MG63 (cell line): ENCODE measurements at regions not wholly inside any gene's neighbourhood (a gene's known extent, or its start where the extent isn't known, plus 50 kb on each side); places are given as distances from the start of the nearest gene placed in this dataset.

ENCODE experiments used
- DNase-seq: peaks from one replicate; pipeline ENCODE4 v3.0.0-alpha.2; 2020
- H3K27me3 ChIP-seq: fragments of 250-450 bp; sonication (Bioruptor Pico); 2 replicates; pipeline ENCODE4 v1.5.1; 2020; ENCODE audit warnings: mild to moderate bottlenecking, moderate library complexity
- H3K36me3 ChIP-seq: fragments of 250-450 bp; sonication (Bioruptor Pico); 2 replicates; pipeline ENCODE4 v1.5.1; 2020; ENCODE audit warnings: mild to moderate bottlenecking, moderate library complexity
- H3K4me3 ChIP-seq: fragments of 250-450 bp; sonication (Bioruptor Pico); 2 replicates; pipeline ENCODE4 v1.5.1; 2020; ENCODE audit warnings: mild to moderate bottlenecking, moderate library complexity
- H3K9me3 ChIP-seq: fragments of 250-450 bp; sonication (Bioruptor Pico); 2 replicates; pipeline ENCODE4 v1.5.1; 2020; ENCODE audit warnings: mild to moderate bottlenecking, moderate library complexity

- Histone ChIP-seq H3K9me3 (no peaks in the 10 kb centered on the region), H3K36me3 (no peaks in the 10 kb centered on the region), H3K27me3 (no peaks in the 10 kb centered on the region; the same call in 1 of the 2 replicates), H3K4me3 (no peak overlapping the region)
- no peak for DNase-seq
Measured at GRCh38 chr18:45312555-45313126, 302.6 kb upstream of the SLC14A2 start.

GRCh38 chr18:45316127-45316526 lies 299.1 kb upstream of the SLC14A2 start:
- Histone ChIP-seq H3K9me3 (no peaks in the 10 kb centered on the region), H3K27me3 (no peaks in the 10 kb centered on the region), H3K36me3 (no peaks in the 10 kb centered on the region), H3K4me3 (no peak overlapping the region)
- DNase-seq: no peak

- H3K4me3 ChIP-seq: no peak overlapping the region
- H3K9me3 ChIP-seq: no peaks in the 10 kb centered on the region
- peaks cover 2% of the 10 kb centered on the region; the same call in 1 of the 2 replicates for H3K27me3 ChIP-seq
- DNase-seq: no peak
- H3K36me3 ChIP-seq: no peaks in the 10 kb centered on the region
Measured at GRCh38 chr18:45317948-45318640, 297.2 kb upstream of the SLC14A2 start.

GRCh38 chr18:45320724-45321123 lies 294.6 kb upstream of the SLC14A2 start:
- no peak for DNase-seq
- H3K27me3 ChIP-seq: peaks cover 2% of the 10 kb centered on the region; the same call in 1 of the 2 replicates
- H3K4me3 ChIP-seq: no peak overlapping the region
- H3K9me3 ChIP-seq: no peaks in the 10 kb centered on the region
- no peaks in the 10 kb centered on the region for H3K36me3 ChIP-seq

GRCh38 chr18:45321520-45321919 lies 293.8 kb upstream of the SLC14A2 start:
- H3K9me3 ChIP-seq: no peaks in the 10 kb centered on the region
- no peak for DNase-seq
- no peaks in the 10 kb centered on the region for H3K36me3 ChIP-seq
- no peak overlapping the region for H3K4me3 ChIP-seq
- peaks cover 2% of the 10 kb centered on the region; the same call in 1 of the 2 replicates for H3K27me3 ChIP-seq

- Histone ChIP-seq H3K9me3 (no peaks in the 10 kb centered on the region), H3K4me3 (no peak overlapping the region), H3K36me3 (no peaks in the 10 kb centered on the region), H3K27me3 (peaks cover 2% of the 10 kb centered on the region; the same call in 1 of the 2 replicates)
- DNase-seq: no peak
Measured at GRCh38 chr18:45322343-45322742, 292.9 kb upstream of the SLC14A2 start.

GRCh38 chr18:45324101-45324494 lies 291.2 kb upstream of the SLC14A2 start:
- Histone ChIP-seq H3K9me3 (no peaks in the 10 kb centered on the region), H3K36me3 (no peaks in the 10 kb centered on the region), H3K4me3 (no peak overlapping the region), H3K27me3 (peaks cover 2% of the 10 kb centered on the region; the same call in 1 of the 2 replicates)
- DNase-seq: no peak

GRCh38 chr18:45324495-45325113 lies 290.7 kb upstream of the SLC14A2 start:
- peak; percentile 76 for DNase-seq
- Histone ChIP-seq H3K4me3 (no peak overlapping the region), H3K36me3 (no peaks in the 10 kb centered on the region), H3K27me3 (peaks cover 2% of the 10 kb centered on the region; the same call in 1 of the 2 replicates), H3K9me3 (no peaks in the 10 kb centered on the region)

- no peaks in the 10 kb centered on the region for H3K36me3 ChIP-seq
- peaks cover 2% of the 10 kb centered on the region; the same call in 1 of the 2 replicates for H3K27me3 ChIP-seq
- no peak overlapping the region for H3K4me3 ChIP-seq
- DNase-seq: no peak
- H3K9me3 ChIP-seq: no peaks in the 10 kb centered on the region
Measured at GRCh38 chr18:45325778-45326177, 289.5 kb upstream of the SLC14A2 start.

- peaks cover 2% of the 10 kb centered on the region; the same call in 1 of the 2 replicates for H3K27me3 ChIP-seq
- no peaks in the 10 kb centered on the region for H3K36me3 ChIP-seq
- H3K4me3 ChIP-seq: no peak overlapping the region
- DNase-seq: no peak
- H3K9me3 ChIP-seq: no peaks in the 10 kb centered on the region
Measured at GRCh38 chr18:45326505-45326904, 288.8 kb upstream of the SLC14A2 start.

GRCh38 chr18:45328296-45328695 lies 287.0 kb upstream of the SLC14A2 start:
- no peak for DNase-seq
- Histone ChIP-seq H3K9me3 (no peaks in the 10 kb centered on the region), H3K27me3 (no peaks in the 10 kb centered on the region), H3K36me3 (no peaks in the 10 kb centered on the region), H3K4me3 (no peak overlapping the region)

- DNase-seq: no peak
- Histone ChIP-seq H3K4me3 (no peak overlapping the region), H3K9me3 (no peaks in the 10 kb centered on the region), H3K27me3 (no peaks in the 10 kb centered on the region), H3K36me3 (no peaks in the 10 kb centered on the region)
Measured at GRCh38 chr18:45328811-45329210, 286.5 kb upstream of the SLC14A2 start.

GRCh38 chr18:45329316-45329715 lies 286.0 kb upstream of the SLC14A2 start:
- DNase-seq: no peak
- Histone ChIP-seq H3K9me3 (no peaks in the 10 kb centered on the region), H3K36me3 (no peaks in the 10 kb centered on the region), H3K27me3 (no peaks in the 10 kb centered on the region), H3K4me3 (no peak overlapping the region)

- no peaks in the 10 kb centered on the region for H3K27me3 ChIP-seq
- DNase-seq: peak; percentile 16
- H3K4me3 ChIP-seq: no peak overlapping the region
- H3K36me3 ChIP-seq: no peaks in the 10 kb centered on the region
- no peaks in the 10 kb centered on the region for H3K9me3 ChIP-seq
Measured at GRCh38 chr18:45330170-45330594, 285.1 kb upstream of the SLC14A2 start.

- H3K4me3 ChIP-seq: no peak overlapping the region
- no peak for DNase-seq
- H3K36me3 ChIP-seq: no peaks in the 10 kb centered on the region
- no peaks in the 10 kb centered on the region for H3K27me3 ChIP-seq
- no peaks in the 10 kb centered on the region for H3K9me3 ChIP-seq
Measured at GRCh38 chr18:45332871-45333270, 282.4 kb upstream of the SLC14A2 start.

- Histone ChIP-seq H3K27me3 (no peaks in the 10 kb centered on the region), H3K36me3 (no peaks in the 10 kb centered on the region), H3K9me3 (no peaks in the 10 kb centered on the region), H3K4me3 (no peak overlapping the region)
- DNase-seq: no peak
Measured at GRCh38 chr18:45334191-45334590, 281.1 kb upstream of the SLC14A2 start.

GRCh38 chr18:45335282-45336043 lies 279.8 kb upstream of the SLC14A2 start:
- Histone ChIP-seq H3K36me3 (no peaks in the 10 kb centered on the region), H3K4me3 (no peak overlapping the region), H3K9me3 (no peaks in the 10 kb centered on the region), H3K27me3 (no peaks in the 10 kb centered on the region)
- DNase-seq: peak; percentile 44
